ENCODE measurements at regions not wholly inside any gene's neighbourhood (a gene's known extent, or its start where the extent isn't known, plus 50 kb on each side); places are given as distances from the start of the nearest gene placed in this dataset.
"Not testable (repeated sequence)": the region's sequence is repeated elsewhere in the genome, so short reads cannot be mapped to it uniquely, and the experiment has no call there.

- DNase-seq = no peak
Observed at GRCh38 chr14:71242237-71242748, 335.0 kb downstream of the PCNX1 start.

GRCh38 chr14:71243697-71244096 lies 336.4 kb downstream of the PCNX1 start:
- no peak for DNase-seq

- no peak for DNase-seq
Observed at GRCh38 chr14:71244341-71244740, 337.1 kb downstream of the PCNX1 start.

GRCh38 chr14:71245659-71246361 lies 338.6 kb downstream of the PCNX1 start:
- DNase-seq = no peak

- DNase-seq = no peak
Observed at GRCh38 chr14:71246539-71246938, 339.3 kb downstream of the PCNX1 start.

GRCh38 chr14:71247106-71247505 lies 339.8 kb downstream of the PCNX1 start:
- no peak for DNase-seq

GRCh38 chr14:71248194-71248593 lies 340.9 kb downstream of the PCNX1 start:
- no peak for DNase-seq

- no peak for DNase-seq
Observed at GRCh38 chr14:71250347-71250746, 343.1 kb downstream of the PCNX1 start.

GRCh38 chr14:71250791-71251190 lies 343.5 kb downstream of the PCNX1 start:
- no peak for DNase-seq

- not testable (repeated sequence) for DNase-seq
Observed at GRCh38 chr14:71254091-71254719, 346.9 kb downstream of the PCNX1 start.

GRCh38 chr14:71261206-71261605 lies 353.9 kb downstream of the PCNX1 start:
- no peak for DNase-seq

- no peak for DNase-seq
Observed at GRCh38 chr14:71262441-71262840, 355.2 kb downstream of the PCNX1 start.

GRCh38 chr14:71264260-71264659 lies 357.0 kb downstream of the PCNX1 start:
- DNase-seq = no peak

- no peak for DNase-seq
Observed at GRCh38 chr14:71267007-71267513, 359.8 kb downstream of the PCNX1 start.

- no peak for DNase-seq
Observed at GRCh38 chr14:71267691-71268090, 360.4 kb downstream of the PCNX1 start.

- DNase-seq = no peak
Observed at GRCh38 chr14:71270111-71270510, 362.9 kb downstream of the PCNX1 start.

- DNase-seq = no peak
Observed at GRCh38 chr14:71271166-71271945, 364.1 kb downstream of the PCNX1 start.

GRCh38 chr14:71273366-71273765 lies 366.1 kb downstream of the PCNX1 start:
- DNase-seq = no peak

GRCh38 chr14:71284048-71284447 lies 376.8 kb downstream of the PCNX1 start:
- DNase-seq = no peak

- DNase-seq = no peak
Observed at GRCh38 chr14:71286126-71286525, 378.9 kb downstream of the PCNX1 start.

GRCh38 chr14:71287567-71287966 lies 380.3 kb downstream of the PCNX1 start:
- DNase-seq = no peak

- no peak for DNase-seq
Observed at GRCh38 chr14:71289536-71289935, 382.3 kb downstream of the PCNX1 start.

- DNase-seq = no peak
Observed at GRCh38 chr14:71290301-71290700, 383.0 kb downstream of the PCNX1 start.
